GM23338 (cell line): ENCODE measurements at regions not wholly inside any gene's neighbourhood (a gene's known extent, or its start where the extent isn't known, plus 50 kb on each side); places are given as distances from the start of the nearest gene placed in this dataset.

Experiments
- CREB1 ChIP-seq: fragments of 250-450 bp; sonication (Bioruptor Pico); IDR thresholded peaks from 2 replicates; pipeline ENCODE4 v1.5.0; 2020; ENCODE audit warnings: low read depth, mild to moderate bottlenecking, moderate library complexity
- EZH2 ChIP-seq: fragments of 200-600 bp; sonication (generic); IDR thresholded peaks from one replicate; pipeline ENCODE4 v1.8.0; 2017; ENCODE audit warnings: antibody characterized with exemption, mild to moderate bottlenecking, low read depth; ENCODE audit not compliant: unreplicated experiment
- EZH2phosphoT487 ChIP-seq: fragments of 200-600 bp; sonication (generic); IDR thresholded peaks from one replicate; pipeline ENCODE4 v1.8.1; 2018; ENCODE audit warnings: antibody characterized with exemption; ENCODE audit not compliant: unreplicated experiment
- NANOG ChIP-seq: IDR thresholded peaks from 2 replicates; pipeline ENCODE4 v1.6.1; 2016; ENCODE audit warnings: antibody characterized with exemption, borderline replicate concordance
- POLR2AphosphoS5 ChIP-seq: IDR thresholded peaks from 2 replicates; pipeline ENCODE4 v1.6.1; 2016; ENCODE audit warnings: antibody characterized with exemption, low read depth
- ZNF114 ChIP-seq: fragments of 250-450 bp; sonication (Bioruptor Pico); IDR thresholded peaks from 2 replicates; pipeline ENCODE4 v1.5.0; 2020; ENCODE audit warnings: mild to moderate bottlenecking, moderate library complexity
- ZNF331 ChIP-seq: fragments of 250-450 bp; sonication (Bioruptor Pico); IDR thresholded peaks from 2 replicates; pipeline ENCODE4 v1.5.0; 2020; ENCODE audit warnings: low read depth, mild to moderate bottlenecking, moderate library complexity
- ZNF462 ChIP-seq: fragments of 250-450 bp; sonication (Bioruptor Pico); IDR thresholded peaks from 2 replicates; pipeline ENCODE4 v1.5.0; 2020; ENCODE audit warnings: mild to moderate bottlenecking, moderate library complexity
- TF ChIP-seq, protein P1 (sequence below), 2 experiments: fragments of 200-600 bp in 1 of 2; sonication (generic) in 1 of 2; conservative IDR thresholded peaks; 2 replicates each; pipeline versions ENCODE4 v1.5.1 to v1.6.1; 2016 to 2017; ENCODE audit warnings: antibody characterized with exemption in 2 of 2, low read depth in 2 of 2, mild to moderate bottlenecking in 2 of 2, moderate library complexity in 1 of 2
- TF ChIP-seq, protein P2 (sequence below): IDR thresholded peaks from one replicate; pipeline ENCODE4 v1.6.1; 2018; ENCODE audit warnings: antibody characterized with exemption; ENCODE audit not compliant: unreplicated experiment
- TF ChIP-seq, protein P3 (sequence below): IDR thresholded peaks from 2 replicates; pipeline ENCODE4 v1.6.1; 2016; ENCODE audit warnings: antibody characterized with exemption

- TF ChIP-seq, protein P1, sequence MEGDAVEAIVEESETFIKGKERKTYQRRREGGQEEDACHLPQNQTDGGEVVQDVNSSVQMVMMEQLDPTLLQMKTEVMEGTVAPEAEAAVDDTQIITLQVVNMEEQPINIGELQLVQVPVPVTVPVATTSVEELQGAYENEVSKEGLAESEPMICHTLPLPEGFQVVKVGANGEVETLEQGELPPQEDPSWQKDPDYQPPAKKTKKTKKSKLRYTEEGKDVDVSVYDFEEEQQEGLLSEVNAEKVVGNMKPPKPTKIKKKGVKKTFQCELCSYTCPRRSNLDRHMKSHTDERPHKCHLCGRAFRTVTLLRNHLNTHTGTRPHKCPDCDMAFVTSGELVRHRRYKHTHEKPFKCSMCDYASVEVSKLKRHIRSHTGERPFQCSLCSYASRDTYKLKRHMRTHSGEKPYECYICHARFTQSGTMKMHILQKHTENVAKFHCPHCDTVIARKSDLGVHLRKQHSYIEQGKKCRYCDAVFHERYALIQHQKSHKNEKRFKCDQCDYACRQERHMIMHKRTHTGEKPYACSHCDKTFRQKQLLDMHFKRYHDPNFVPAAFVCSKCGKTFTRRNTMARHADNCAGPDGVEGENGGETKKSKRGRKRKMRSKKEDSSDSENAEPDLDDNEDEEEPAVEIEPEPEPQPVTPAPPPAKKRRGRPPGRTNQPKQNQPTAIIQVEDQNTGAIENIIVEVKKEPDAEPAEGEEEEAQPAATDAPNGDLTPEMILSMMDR (conservative IDR thresholded peaks at IDR 0.05; ENCODE audit: low read depth in 2 of 2): no peak
- TF ChIP-seq ZNF462 (CRISPR knock-in tag) (no peak), CREB1 (CRISPR knock-in tag) (no peak), POLR2AphosphoS5 (no peak), NANOG (no peak), ZNF331 (CRISPR knock-in tag) (no peak), EZH2 (no peak), ZNF114 (CRISPR knock-in tag) (no peak), EZH2phosphoT487 (no peak)
- TF ChIP-seq, protein P2, sequence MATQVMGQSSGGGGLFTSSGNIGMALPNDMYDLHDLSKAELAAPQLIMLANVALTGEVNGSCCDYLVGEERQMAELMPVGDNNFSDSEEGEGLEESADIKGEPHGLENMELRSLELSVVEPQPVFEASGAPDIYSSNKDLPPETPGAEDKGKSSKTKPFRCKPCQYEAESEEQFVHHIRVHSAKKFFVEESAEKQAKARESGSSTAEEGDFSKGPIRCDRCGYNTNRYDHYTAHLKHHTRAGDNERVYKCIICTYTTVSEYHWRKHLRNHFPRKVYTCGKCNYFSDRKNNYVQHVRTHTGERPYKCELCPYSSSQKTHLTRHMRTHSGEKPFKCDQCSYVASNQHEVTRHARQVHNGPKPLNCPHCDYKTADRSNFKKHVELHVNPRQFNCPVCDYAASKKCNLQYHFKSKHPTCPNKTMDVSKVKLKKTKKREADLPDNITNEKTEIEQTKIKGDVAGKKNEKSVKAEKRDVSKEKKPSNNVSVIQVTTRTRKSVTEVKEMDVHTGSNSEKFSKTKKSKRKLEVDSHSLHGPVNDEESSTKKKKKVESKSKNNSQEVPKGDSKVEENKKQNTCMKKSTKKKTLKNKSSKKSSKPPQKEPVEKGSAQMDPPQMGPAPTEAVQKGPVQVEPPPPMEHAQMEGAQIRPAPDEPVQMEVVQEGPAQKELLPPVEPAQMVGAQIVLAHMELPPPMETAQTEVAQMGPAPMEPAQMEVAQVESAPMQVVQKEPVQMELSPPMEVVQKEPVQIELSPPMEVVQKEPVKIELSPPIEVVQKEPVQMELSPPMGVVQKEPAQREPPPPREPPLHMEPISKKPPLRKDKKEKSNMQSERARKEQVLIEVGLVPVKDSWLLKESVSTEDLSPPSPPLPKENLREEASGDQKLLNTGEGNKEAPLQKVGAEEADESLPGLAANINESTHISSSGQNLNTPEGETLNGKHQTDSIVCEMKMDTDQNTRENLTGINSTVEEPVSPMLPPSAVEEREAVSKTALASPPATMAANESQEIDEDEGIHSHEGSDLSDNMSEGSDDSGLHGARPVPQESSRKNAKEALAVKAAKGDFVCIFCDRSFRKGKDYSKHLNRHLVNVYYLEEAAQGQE: no peak
- TF ChIP-seq, protein P3, sequence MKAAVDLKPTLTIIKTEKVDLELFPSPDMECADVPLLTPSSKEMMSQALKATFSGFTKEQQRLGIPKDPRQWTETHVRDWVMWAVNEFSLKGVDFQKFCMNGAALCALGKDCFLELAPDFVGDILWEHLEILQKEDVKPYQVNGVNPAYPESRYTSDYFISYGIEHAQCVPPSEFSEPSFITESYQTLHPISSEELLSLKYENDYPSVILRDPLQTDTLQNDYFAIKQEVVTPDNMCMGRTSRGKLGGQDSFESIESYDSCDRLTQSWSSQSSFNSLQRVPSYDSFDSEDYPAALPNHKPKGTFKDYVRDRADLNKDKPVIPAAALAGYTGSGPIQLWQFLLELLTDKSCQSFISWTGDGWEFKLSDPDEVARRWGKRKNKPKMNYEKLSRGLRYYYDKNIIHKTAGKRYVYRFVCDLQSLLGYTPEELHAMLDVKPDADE: no peak
Measured at GRCh38 chr17:33451221-33451620, 158.1 kb upstream of the ASIC2 start.
